ENCODE measurements at regions not wholly inside any gene's neighbourhood (a gene's known extent, or its start where the extent isn't known, plus 50 kb on each side); places are given as distances from the start of the nearest gene placed in this dataset.

DNA sequence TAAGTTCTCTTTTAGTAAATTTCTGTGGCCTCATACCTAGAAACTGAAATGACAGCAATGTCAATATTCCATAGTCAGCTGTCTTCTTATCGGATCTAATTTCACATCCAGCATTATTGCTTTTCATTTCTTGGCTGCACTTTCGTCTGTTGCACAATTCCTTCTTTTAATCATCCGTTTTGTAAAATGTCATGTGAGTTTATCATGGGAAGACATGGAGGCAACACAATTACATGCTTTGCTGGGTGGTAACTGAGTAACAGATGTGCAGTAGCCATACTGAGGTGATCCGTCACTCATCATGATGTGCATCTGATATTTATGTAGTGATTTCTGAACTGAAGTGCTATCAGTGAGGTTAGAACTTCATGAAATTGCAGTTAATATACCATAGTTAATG is 68.3 kb upstream of the SLC7A11 start:
- TF ChIP-seq EP300 (IDR thresholded peaks at IDR 0.05; ENCODE audit: borderline replicate concordance) (no peak), FOXM1 (IDR thresholded peaks at IDR 0.05; ENCODE audit: borderline replicate concordance, low read depth) (no peak)

All from Ishikawa (cell line).